CD4-positive, alpha-beta T cell treated with Interleukin-4 for 4 hours (primary cell): ENCODE measurements at regions not wholly inside any gene's neighbourhood (a gene's known extent, or its start where the extent isn't known, plus 50 kb on each side); places are given as distances from the start of the nearest gene placed in this dataset.

Source experiments
- DNase-seq: peaks from one replicate; pipeline ENCODE4 v3.0.0-alpha.2; 2020

DNA sequence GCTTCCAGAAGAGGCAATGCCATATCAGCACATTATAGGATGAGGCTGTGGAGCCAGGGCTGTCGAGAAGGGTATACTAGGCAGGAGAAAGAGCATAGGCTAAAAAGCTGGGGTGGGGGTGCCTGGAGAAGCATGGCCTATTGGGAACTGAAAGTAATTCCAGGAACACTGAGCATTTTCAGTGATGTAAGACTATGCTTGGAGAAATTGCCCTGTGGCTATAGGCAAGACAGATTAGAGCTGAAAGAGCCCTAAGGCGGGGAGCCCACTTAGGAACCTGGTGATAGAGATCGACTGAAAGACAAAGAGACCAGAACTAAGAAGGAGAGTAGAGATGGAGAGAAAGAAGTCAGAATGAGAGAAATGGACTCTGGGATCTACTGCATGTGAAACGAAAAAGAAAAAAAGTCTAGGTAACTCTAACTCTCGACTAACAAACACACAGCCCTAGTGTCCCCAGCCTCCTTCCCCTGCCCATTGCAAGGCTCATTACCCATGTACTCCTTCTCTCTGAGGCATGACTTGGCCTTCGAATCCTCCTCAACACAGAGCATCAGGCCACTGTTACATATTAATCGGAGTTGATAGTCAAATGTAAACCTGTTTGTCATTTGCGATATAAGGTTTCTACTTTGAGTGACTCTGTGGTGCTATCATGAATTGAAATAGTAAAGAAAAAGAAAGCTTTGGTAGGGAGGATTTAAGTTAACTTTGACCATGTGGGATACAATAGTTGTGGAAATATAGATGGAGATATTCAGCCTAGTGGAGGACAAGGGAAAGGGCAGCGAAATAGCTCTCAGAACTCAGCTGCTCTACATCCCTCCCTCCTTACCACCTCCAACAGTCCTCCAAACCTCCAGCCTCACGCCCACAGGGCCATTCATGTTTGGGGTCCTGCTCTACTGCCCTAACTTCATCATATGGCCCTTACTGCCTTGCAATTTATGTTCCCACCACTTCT is 52.3 kb upstream of the BMAL1 start:
- DNase-seq: no peak

DNA sequence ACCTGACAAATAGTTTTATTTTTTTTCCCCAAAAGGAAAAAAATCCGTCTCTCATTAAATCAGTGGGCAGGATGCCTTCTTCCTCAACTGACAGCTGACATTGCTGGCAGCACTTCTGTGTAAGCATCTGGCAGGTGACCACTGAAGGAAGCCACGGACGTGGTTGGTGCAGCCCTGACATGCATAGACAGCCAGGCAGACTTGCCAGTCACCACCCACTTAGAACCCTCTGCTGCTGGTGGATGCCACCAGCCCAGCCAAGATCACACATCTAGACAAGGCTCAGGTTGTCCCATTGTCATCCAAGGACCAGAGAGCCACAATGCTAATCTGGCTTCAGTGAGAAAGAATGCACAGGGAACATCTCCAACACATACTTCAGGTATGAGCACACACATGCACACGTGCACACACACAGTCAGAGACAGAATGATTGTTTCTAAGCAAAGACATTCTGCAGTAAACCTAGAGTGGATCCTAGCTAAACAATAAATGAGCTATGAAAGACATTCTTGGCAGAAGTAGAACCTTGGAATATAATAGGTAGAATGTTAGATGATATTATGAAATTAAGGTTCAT is 49.8 kb upstream of the BMAL1 start:
- DNase-seq: no peak
